Bronchial epithelial cell (primary cell): ENCODE measurements at regions not wholly inside any gene's neighbourhood (a gene's known extent, or its start where the extent isn't known, plus 50 kb on each side); places are given as distances from the start of the nearest gene placed in this dataset.
A peak's percentile ranks its signal among the peaks of the same experiment; 100 is the strongest.

ENCODE experiments used
- DNase-seq: peaks from one replicate; pipeline ENCODE4 v3.0.0-alpha.2; 2010; ENCODE audit warnings: low read depth
- FAIRE-seq: peaks from 2 replicates; lab custom pipeline; 2011; peaks lifted over from hg19 to GRCh38; lab: Jason Lieb, UNC
- H3K27me3 ChIP-seq: 2 replicates; pipeline ENCODE4 v1.5.1; 2011; ENCODE audit warnings: low read length; ENCODE audit not compliant: control insufficient read depth, insufficient read depth
- H3K36me3 ChIP-seq: 2 replicates; pipeline ENCODE4 v1.5.1; 2011; ENCODE audit warnings: low read length; ENCODE audit not compliant: control insufficient read depth, insufficient read depth
- H3K4me3 ChIP-seq: 2 replicates; pipeline ENCODE4 v1.5.1; 2011; ENCODE audit warnings: mild to moderate bottlenecking, low read depth, low read length, control low read depth
- CTCF ChIP-seq: IDR thresholded peaks from 2 replicates; pipeline ENCODE4 v1.5.1; 2011; ENCODE audit warnings: mild to moderate bottlenecking, moderate library complexity, low read length, control low read depth, inconsistent platforms; ENCODE audit not compliant: insufficient read depth, severe bottlenecking

DNA sequence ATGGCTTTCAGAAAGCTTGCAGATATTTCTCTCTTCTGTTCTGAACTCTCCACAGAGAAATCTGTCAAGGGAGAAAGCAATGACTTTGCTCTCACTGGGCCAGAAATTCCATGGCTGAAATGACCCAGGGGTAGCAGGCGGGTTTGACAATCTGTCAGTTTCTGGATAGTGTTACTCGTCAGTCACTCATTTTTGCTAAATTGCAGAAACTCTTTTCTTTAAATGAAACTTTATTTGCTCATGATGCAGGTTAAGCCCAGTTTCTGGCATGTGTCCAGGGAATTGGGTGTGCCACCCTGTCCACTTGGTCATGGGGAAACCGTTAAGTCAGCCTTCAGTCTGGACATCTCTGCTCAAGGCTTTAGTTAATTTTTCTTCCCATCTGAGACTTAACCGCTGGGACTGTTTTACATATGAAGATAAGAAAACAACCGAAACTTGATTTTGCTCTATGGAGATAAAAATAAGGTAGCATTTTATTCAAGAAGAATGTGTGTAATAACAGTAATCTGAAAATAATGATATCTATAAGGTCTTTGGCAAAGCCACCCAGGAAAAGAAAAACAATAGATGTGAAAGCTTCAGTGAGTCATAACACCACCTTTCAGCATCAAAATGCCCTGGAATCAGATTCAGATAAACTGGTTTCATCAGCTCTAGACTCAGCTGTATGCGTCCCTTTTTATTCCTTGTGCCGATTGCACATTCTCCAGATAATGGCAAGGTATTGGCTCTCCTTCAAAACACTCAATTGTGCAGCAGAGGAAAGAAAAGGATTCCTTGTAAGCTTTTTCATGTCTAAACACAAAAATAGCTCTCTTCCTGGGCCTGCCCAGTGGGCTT lies 308.3 kb downstream of the ZSWIM6 start:
- no peak overlapping the region for H3K4me3 ChIP-seq
- no peak for TF ChIP-seq CTCF
- DNase-seq (peak; percentile 58), FAIRE-seq (peak; percentile 40)
- H3K27me3 ChIP-seq, result peaks cover 6% of the 10 kb centered on the region
- H3K36me3 ChIP-seq, result no peaks in the 10 kb centered on the region

DNA sequence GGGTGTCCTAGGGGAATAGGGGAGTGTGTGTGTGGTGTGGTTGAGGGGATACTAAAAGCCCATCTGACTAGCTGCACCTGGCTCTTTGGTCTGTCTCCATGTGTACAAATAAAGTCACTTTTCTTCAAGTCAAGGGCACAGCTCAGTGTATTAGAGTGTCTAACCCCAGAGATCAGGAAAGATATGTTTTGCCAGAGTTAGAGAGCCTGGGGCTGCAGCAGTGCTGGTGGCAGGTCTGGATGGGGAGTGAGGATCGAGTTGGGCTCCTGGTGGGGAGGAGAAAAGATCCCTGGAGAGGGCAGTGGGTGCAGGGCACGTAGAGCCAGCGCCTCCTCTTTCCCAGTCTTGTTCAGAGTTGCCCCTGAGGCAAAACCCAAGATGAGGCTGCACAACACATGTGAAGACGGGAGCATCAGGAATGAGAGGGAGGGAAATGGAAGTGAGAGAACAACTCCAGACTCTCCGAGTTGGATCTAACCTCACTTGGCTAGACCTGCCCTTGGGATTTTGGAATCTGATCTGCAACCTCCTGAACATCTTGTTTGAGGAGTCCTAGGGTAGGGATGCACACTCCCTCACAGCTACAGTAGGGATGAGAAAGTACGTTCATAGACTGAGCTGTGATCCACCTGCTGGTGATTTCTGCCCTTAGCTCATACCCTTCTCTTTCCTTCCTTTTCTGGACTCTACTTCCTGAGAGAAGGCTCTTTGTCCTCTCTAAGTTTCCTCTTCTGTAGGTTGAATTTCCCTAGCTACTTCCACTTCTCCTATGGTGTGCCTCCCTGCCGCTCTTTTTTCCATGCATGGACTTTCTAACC lies 309.9 kb downstream of the ZSWIM6 start:
- Histone ChIP-seq H3K4me3 (no peak overlapping the region), H3K27me3 (peaks cover 6% of the 10 kb centered on the region), H3K36me3 (no peaks in the 10 kb centered on the region)
- FAIRE-seq (peak; percentile 18), DNase-seq (no peak)
- peak; percentile 29 for TF ChIP-seq CTCF

DNA sequence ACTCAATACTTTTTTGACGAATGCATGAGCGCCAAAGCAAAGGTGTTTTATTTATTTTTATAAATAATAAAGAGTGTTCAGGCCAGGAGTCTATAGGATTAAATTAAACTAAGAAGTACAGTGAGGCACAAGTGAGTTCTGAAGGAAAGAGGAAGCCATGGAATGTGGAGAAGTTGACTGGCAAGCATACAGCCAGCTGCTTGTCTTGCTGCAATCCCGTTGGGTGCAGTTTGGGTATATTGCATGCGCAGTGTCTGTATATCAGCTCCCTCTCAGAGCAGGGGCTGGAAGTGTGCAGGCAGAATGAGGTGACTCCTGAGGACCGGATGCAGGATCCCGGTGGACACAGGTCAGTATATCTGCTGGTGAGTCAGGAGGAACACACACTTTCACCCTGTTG lies 315.6 kb downstream of the ZSWIM6 start:
- no peak overlapping the region for H3K4me3 ChIP-seq
- no peak for TF ChIP-seq CTCF
- no peaks in the 10 kb centered on the region for H3K27me3 ChIP-seq
- no peaks in the 10 kb centered on the region for H3K36me3 ChIP-seq
- no peak for DNase-seq
- FAIRE-seq, result no peak

GRCh38 chr5:61649231-61649630 lies 317.2 kb downstream of the ZSWIM6 start:
- no peaks in the 10 kb centered on the region for H3K36me3 ChIP-seq
- TF ChIP-seq CTCF, result no peak
- DNase-seq (no peak), FAIRE-seq (no peak)
- H3K4me3 ChIP-seq, result no peak overlapping the region
- no peaks in the 10 kb centered on the region for H3K27me3 ChIP-seq

DNA sequence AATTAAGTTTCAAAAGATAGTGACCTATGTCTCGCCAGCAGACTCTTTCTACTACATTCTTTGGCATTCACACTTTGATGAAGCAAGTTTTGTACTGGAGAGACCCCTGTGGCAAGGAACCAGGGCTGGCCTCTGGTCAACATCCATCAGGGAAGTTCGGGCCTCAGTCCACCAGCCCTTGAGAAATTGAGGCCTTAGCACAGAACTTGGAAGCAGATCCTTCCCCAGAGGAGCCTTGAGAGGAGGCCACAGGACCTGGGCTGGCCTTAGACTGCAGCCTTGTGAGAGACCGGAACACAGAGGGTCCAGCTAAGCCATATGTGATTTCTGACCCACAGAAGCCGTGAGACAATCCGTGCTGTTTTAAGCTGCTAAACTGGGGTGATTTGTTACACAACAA lies 317.9 kb downstream of the ZSWIM6 start:
- Histone ChIP-seq H3K4me3 (no peak overlapping the region), H3K36me3 (no peaks in the 10 kb centered on the region), H3K27me3 (no peaks in the 10 kb centered on the region)
- FAIRE-seq (peak; percentile 40), DNase-seq (no peak)
- no peak for TF ChIP-seq CTCF
